ENCODE measurements at regions not wholly inside any gene's neighbourhood (a gene's known extent, or its start where the extent isn't known, plus 50 kb on each side); places are given as distances from the start of the nearest gene placed in this dataset.
A peak's percentile ranks its signal among the peaks of the same experiment; 100 is the strongest.

DNA sequence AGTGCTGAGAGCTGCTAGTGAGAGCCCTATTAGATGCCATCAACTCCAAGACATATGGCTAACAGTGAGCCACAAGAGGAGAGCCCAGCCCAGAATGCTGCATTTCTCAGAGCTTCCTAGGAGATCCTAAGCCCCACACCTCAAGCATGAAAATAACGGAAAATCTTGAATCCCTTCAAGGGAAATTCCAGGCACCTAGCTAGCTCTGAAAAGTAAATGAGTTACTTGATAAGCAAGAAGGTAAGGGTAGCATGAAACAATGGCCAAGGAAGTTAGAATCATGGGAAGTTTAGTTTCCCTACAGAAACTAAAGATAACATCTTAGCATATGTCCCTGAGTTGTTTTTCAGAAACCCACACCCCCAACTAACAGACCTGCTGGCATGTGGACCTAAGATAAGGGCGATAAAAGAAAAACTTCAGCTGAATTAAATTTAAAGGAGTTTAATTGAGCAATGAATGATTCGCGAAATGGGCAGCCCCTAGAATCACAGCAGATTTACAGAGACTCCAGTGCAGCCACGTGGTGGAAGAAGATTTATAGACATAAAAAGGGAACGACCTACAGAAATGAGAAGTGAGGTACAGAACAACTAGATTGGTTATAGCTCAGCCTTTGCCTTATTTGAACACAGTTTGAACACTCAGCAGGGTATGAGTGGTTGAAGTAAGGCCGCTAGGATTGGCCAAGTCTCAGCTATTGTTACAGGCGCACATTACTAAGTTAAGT, 301.3 kb upstream of the DACH1 start:
- peak; percentile 63 for DNase-seq (ENCODE audit: low read depth)

DNA sequence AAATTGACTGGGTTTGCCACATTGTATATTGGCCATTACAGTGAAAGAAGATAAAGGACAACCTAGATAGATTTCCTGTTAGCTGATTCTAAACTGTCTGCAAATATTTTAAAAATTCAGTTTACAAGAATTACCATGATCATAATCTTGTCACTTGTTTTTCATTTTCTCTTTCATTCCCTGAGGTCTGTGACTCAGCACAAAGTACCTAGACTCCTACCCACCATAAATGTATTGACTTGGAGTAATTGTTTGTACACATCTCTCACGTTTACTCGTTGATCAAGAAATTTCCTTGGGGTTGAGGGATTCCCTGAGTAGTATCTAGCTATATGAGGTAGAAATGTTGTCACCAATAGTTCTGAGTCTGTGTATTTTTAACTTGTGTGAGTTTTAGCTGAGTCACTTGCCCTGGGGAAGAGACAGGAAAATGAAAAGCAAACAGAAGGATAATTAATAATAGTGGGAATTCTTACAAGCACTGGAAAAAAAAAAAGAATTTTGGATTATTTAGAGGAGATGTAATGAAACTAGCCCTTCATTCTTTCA, 299.2 kb upstream of the DACH1 start:
- DNase-seq (ENCODE audit: low read depth): peak; percentile 72

DNA sequence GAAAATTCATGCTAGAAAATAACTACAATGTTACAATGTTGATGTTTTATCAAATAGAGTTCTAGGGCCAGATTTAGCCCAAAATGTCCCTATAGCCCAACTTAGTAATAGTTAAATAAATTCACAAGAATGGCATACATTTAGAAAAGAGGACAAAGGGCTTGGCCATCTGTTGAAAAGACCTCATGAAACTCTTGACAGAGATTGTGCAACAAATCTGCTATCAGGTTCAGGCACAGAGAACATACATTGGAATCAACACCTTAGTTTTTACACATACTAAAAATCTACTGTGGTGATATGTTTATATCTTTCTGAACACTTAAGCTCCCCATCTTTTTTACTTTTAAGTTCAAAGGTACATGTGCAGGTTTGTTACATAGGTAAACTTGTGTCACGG, 298.3 kb upstream of the DACH1 start:
- DNase-seq (ENCODE audit: low read depth): no peak

DNA sequence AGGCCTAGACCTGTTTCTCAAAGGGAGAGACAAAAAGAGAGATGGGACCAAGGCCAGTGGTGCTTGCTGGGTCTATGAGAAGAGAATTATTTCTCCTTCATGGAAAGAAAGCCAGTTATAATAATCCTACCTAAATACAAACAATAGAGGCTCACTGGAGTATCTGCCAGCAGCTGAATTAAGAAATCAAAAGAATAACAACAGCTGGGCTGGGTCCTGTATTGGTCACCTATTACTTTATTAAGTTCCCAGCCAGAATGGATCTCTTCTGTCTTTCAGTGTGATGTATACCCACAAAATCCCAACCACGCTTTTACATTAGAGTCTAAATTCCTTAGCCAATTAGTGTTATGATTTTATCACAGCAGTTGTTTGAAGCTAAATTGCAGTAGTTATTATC, 297.8 kb upstream of the DACH1 start:
- DNase-seq (ENCODE audit: low read depth): no peak

DNA sequence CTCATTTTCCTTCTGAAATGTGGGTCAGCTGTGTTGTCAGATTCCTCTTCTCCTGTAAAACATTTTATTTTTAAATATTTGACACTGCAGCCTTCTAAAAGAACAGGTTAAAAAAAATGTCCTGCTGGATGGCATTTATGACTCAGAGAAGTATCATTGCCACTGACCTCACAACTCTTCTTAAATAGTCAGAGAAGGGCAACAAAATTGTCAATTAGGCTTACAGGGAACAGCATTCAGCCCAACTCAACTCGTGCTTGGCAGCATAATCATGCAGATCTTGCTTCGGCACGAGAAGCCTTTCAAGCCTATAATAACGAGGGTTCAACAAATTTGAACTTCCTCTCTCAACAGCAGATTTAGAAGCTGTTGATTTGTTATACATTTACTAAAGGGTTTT, 296.7 kb upstream of the DACH1 start:
- DNase-seq (ENCODE audit: low read depth): peak; percentile 51

DNA sequence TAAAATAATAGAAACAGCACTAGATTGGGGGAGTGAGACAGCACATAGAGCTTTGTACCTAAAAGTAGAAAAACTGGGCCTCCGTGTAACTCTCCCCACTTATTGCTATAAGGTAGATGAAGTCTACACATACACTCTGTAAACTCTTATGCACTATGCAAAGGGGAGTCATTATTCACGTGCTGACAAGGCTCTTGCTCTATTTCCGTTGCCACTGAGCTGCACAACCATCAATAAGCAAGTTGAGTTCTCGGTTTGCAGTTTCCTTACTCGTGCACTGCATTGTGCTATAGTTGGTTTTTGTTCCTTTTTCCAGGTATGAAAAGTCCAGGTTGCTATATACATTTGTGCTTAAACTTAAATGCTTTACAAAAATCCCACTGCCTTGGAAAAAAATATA, 294.0 kb upstream of the DACH1 start:
- no peak for DNase-seq (ENCODE audit: low read depth)

DNA sequence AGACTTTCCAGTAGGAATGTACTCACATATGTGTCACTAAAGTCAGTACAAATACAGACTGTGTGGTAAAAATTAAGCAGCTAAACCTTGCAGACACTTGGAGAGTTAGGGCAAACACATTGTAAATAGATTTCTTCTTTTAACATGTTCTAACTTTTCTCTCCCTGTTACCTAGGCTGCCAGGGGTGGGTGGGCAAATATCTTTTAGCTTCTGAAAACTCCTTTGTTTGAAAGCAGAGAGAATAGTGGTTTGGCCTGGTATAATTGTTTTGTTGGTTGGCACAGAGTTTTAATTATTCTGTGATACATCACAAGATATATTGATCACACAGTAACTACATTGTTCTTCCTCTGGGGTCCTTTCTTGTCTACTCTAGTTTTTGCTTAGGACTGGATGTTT, 289.8 kb upstream of the DACH1 start:
- DNase-seq (ENCODE audit: low read depth): no peak

DNA sequence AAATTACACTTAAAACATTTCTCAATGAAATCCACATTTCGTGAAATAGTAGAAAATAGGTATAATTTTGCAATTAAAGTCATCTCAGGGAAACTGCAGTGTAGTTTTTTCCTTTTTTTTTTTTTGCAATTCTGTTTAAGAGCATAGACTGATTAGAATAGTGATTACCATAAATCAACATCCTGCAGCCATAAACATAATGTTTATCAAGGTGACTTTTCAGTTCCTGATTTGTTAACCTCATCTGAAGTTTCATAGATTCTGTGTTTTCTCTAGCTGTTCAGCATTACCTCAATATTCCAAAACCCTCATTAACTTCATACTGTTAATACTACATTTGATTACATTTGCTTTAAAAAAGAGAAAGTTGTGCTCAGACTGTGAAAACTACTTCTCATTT, 286.3 kb upstream of the DACH1 start:
- DNase-seq (ENCODE audit: low read depth): no peak

DNA sequence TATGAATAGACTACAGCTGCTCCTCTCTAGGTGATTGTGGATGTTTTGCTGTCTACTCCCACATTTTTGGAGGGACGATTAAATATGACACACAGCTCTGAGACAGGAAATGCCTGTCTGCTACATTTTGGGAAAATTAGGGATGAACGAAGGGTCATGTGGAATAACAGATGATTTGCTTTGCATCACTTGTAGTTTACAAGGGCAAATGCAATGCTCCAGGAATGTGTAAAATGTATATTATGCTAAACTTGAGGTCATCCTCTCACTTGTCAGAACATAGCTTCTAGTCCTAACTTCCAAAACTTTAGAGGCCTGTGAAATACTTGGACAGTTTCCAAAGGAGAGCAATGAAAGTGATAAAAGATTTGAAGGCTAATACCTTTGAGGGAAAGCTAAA, 284.2 kb upstream of the DACH1 start:
- DNase-seq (ENCODE audit: low read depth): no peak

DNA sequence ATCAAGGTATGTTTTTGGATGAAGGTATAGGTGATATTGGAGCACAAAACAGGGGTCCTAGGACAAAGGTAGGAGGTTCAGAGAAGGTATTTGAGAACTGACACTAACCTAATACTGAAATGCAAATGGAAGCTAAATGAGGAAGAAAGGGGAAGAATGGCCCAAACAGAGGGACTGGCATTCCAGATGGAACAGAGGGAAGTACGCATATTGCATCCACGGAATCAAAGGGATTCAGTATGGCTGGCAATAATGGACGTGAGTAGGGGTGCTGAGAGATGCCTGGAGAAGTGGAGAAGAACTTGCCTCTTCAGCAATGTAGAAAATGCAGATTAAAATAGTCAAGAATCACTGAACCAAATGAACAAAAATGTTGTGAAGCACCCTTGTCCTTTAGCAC, 283.5 kb upstream of the DACH1 start:
- DNase-seq (ENCODE audit: low read depth): no peak

DNA sequence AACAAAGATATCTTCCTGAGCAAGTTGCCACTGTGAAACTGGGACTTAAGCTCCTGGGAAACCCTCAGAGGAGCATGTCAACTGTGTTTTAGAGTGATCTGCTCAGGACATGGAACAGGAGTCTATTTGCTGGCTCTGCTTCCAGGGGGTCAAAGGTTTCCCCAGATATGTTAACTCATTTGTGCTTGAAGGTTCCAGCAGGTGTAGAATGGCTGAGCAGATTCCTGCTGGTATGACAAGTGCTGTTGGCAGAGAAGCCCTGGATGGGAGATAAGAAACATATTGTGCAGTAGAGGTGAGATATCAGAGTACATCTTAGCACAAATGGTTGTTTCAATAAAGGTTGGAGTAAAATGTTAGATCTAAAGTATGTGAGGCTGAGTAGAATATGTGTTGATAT, 282.7 kb upstream of the DACH1 start:
- DNase-seq (ENCODE audit: low read depth): no peak

DNA sequence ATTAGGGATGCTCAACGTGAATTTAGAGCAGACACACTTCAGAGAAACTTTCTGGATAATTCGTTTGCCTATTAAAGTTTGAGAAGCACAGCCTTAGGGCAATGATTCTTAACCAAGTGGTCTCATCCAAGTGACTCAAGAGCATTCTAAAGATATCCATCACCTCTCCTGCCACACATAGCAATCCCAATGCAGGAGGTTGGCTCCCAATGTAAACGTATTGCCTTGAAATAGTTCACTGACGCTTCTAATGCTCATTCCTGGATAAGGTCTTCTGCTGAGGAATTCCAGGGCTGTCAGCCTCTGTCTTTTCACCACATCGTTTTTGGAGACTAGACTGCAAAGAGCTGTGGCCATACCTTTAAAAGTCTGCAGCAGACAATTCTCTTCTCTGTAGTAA, 279.8 kb upstream of the DACH1 start:
- no peak for DNase-seq (ENCODE audit: low read depth)

DNA sequence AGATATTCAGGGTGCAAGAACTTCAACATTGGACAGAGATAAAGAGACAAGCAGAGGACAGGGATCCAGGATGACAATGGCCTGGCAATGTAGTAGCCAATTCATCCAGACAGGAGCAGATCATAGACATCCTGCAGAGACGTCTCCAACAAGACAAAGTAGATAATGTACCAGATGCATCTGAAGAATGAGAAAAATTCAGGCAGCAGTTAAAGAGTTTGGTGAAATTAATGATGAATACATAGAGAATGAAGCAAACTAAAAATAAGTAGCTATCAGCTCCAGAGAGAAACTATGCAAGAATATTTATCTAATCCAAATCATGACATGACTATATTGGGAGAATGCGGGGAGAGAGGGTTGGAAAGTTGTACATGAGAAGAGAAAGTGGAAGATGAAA, 278.4 kb upstream of the DACH1 start:
- DNase-seq (ENCODE audit: low read depth): no peak

DNA sequence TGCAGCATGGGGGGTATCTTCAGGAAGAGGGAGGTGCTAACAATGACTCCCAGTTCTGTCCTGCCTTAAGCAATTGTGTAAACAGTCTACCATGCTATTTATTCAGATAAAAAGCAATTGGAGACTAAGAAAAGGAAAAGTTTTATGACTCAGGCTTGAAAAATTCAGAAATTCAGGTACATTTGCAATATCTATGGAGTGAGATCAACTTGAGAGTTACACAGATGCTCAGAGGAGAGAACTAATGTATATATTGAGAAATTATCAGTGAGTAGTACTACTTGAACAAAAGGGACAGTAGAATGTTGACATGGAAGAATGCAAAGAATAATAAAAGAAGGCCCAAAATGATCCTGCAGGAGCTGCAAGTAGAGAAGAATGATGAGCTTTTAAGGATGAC, 277.6 kb upstream of the DACH1 start:
- DNase-seq (ENCODE audit: low read depth): no peak

DNA sequence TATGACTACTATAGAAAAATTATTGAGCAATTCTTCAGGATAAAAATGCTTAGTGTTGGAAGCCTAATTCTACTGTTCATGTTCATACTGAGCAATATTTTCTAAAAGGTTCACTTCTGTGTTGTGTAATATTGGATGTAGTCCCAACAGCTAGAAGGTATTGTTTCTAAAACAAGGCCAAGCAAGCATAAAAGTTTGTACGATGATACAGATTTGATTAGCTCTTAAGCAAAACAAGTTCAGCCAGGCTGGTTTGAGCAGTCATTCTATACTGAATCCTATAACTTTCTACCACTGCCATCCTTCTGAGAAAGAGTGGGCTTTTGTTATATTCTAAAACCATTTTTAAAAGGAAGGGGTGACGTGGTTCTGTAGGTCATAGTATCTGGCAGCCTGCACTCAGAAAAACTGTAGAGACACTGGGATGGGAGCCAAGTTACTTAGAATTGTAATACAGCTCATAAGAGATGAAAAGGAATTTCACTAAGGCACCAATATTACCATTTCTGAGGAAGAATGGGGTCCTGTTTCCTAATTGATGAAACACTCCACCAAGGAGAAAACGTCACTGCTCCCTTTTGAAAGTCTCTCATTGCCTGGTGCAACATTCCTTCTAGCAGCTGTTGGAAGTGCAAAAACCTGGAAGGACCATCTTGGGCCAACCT, 275.0 kb upstream of the DACH1 start:
- DNase-seq (ENCODE audit: low read depth): no peak

DNA sequence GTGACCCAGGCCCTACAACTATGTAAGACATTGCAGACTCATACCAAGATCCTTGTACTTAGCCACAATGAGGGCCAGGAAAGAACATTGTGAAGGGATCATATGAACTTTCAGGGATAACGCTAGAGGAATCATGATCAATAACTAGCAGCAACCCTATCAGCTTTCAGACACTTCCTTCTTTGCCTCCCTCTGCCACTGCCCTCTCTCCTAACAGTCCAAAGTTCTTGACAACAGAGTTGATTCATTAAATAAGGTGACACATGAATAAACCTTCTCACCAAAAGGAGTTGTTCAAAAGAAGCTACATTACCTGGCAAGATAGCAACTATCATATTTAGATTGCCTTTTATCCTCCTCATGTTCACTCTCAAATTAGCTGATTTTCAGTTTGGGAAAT, 272.2 kb upstream of the DACH1 start:
- DNase-seq (ENCODE audit: low read depth): no peak

DNA sequence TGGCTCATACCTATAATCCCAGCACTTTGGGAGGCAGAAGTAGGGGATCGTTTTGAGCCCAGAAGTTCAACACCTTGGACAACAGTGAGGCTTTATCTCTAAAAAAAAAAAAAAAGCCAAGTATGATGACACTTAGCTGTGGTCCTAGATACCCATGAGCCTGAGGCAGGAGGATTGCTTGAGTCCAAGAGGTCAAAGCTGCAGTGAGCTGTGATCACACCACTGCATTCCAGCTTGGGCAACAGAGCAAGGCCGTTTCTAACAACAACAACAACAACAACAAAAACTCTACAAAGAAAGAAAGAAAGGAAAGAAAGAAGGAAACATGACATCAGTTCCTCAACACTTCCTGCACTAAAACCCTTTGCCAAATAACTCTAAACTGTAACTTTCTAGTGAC, 265.1 kb upstream of the DACH1 start:
- DNase-seq (ENCODE audit: low read depth): peak; percentile 55

DNA sequence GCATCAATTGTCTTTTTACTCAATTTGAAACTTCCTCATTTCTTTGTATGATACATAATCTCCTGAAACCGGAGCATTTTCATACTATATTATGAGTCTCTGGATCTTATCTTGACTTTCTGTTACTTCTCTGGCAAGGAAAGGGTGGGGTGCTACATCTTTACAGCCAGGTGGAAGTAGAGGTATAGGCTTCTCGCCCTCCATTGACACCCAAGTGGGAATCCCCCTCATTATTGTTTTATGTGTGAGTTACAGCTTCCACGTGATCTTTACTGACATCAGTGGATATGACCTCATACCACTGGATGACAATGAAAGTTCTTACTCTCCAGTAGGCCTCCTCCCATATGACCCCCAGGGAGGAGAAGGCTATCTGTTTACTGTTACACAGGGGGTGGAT, 262.1 kb upstream of the DACH1 start:
- DNase-seq (ENCODE audit: low read depth): no peak

DNA sequence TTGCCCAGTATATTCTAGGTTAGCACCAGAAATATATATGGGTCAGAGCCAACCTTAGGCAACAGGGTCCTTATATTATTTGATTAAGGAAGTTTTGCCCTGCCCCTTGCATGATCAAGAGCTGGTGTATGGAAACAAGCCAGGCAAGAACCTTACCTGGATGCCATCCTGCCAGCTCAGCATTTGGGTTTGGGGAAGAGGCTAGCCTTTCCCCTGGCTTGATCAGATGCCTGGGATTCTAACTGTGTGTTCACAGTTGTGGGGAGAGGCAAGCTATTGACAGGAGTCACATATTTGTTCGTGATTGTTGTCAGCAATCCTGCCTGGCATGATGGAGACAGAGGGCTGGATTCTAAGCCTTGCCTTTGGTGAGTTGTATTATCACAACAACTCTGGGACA, 260.0 kb upstream of the DACH1 start:
- no peak for DNase-seq (ENCODE audit: low read depth)

DNA sequence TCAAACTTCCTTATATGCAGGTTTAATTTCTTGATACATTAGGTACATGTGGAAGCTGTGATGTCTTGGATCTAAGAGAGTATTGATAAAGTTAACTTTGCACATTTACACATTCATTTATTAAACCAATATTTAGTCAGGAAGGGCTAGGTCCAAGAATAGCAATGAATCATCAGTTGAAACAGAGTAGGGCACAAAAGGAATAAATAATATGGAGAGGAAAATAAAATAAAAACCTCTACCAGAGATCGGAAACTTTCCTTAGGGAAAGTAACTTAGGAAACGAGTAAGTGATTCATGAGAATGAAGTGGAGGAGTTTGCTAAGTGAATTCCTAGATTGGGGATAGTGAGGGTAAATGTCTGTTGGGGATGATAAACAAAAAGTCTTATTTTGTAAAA, 259.4 kb upstream of the DACH1 start:
- DNase-seq (ENCODE audit: low read depth): no peak

DNA sequence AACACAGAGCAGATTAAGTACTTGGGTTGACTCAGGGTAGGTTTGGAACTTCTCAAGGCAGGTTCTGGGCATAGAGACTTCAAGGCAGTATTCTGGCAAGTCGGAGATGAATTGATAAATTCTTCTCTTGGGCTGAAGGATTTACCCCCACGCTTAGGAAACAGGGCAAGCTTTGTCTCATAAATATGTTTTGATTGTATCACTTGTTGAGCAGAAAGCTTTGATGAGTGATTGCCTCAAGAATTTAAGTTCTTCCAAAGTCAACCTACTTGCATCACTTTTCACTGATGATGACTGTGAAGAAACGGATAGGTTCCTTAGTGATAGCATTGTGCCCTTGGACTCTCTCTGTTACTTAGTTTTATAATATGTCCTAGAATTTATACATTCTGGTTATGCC, 258.6 kb upstream of the DACH1 start:
- peak; percentile 22 for DNase-seq (ENCODE audit: low read depth)

DNA sequence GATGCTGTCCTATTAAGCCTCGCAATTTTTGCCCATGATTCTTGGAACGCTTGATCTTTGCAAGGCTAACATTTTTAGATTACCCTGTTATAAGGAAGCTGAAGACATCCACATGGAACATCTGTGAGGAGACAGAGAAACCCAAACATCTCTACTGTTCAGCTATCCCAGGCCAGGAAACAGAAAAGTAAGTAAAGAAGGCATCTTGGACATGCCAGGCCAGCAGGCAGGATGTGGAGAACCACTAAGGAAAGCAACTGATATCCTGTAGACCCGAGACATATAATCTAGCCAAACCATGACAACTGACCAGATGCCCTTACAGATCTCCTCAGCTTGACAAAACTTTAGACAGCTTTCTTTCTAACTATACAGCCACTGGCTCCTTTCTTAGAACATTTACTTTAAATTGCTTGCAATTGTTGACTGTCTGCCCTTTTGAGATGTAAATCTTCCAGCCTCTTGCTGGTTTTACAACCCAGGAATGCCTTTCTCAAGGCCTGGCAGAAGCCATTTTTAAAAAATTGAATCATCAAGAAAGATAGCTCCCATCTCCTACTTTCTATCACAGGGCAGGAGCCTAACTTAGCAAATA, 255.8 kb upstream of the DACH1 start:
- DNase-seq (ENCODE audit: low read depth): no peak

DNA sequence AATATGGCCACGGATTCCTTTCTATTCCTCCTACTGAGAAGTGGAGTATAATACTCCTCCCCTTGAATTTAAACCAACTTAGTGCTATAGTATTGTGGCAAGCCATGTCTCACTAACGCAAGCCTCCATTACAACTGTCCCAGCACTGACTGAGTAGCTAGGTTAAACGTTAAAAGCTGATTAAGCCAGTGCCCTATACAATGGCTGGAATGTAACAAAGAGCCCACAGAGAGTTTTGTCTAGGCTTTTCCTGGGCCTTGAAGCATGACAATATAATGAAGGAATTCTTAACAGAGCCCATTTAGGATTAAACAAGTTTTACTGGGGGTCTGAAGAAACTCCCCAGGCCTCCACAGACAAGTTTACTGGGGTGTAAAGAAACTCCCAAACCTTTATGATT, 254.5 kb upstream of the DACH1 start:
- peak; percentile 57 for DNase-seq (ENCODE audit: low read depth)

Measured in renal cortical epithelial cell (primary cell).